ENCODE measurements at regions not wholly inside any gene's neighbourhood (a gene's known extent, or its start where the extent isn't known, plus 50 kb on each side); places are given as distances from the start of the nearest gene placed in this dataset.

DNA sequence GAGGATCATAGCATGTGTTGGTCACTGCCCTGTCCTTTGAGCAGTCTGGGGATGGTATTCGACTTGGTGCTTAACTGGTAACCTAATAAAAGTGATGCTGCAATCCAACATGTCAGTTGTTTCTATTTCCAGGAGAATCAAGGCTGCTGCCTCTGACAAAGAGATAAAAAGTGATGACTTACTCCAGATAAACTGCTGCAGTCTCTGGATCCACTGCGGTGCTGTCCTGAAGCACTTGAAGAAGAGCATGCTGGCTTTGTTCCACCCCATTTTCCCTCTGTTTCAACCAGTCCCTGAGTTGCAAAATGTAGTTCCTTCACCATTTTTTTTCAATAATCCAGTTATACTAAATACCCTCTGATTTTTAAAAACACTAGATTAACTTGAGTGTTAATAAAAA lies 403.5 kb upstream of the ANKRD30A start:
- TF ChIP-seq, protein P1, sequence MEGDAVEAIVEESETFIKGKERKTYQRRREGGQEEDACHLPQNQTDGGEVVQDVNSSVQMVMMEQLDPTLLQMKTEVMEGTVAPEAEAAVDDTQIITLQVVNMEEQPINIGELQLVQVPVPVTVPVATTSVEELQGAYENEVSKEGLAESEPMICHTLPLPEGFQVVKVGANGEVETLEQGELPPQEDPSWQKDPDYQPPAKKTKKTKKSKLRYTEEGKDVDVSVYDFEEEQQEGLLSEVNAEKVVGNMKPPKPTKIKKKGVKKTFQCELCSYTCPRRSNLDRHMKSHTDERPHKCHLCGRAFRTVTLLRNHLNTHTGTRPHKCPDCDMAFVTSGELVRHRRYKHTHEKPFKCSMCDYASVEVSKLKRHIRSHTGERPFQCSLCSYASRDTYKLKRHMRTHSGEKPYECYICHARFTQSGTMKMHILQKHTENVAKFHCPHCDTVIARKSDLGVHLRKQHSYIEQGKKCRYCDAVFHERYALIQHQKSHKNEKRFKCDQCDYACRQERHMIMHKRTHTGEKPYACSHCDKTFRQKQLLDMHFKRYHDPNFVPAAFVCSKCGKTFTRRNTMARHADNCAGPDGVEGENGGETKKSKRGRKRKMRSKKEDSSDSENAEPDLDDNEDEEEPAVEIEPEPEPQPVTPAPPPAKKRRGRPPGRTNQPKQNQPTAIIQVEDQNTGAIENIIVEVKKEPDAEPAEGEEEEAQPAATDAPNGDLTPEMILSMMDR (conservative IDR thresholded peaks at IDR 0.05; ENCODE audit: low read depth, low read length): no peak
- H4K20me1 ChIP-seq (ENCODE audit: insufficient read depth): no peaks in the 10 kb centered on the region
- no peak overlapping the region for H3K9ac ChIP-seq
- no peak overlapping the region for H3K4me2 ChIP-seq
- H3K79me2 ChIP-seq (ENCODE audit: insufficient read depth, low read depth): no peaks in the 10 kb centered on the region
- no peak overlapping the region for H2AFZ ChIP-seq (ENCODE audit: low read depth)
- no peak overlapping the region for H3K4me3 ChIP-seq (IDR thresholded peaks at IDR 0.05; ENCODE audit: insufficient read depth, low read depth, low read length)
- no peaks in the 10 kb centered on the region for H3K27me3 ChIP-seq (ENCODE audit: insufficient read depth, low read depth)
- no peak overlapping the region for H3K27ac ChIP-seq
- no peaks in the 10 kb centered on the region for H3K36me3 ChIP-seq (ENCODE audit: insufficient read depth)
- peaks cover 16% of the 10 kb centered on the region for H3K4me1 ChIP-seq (ENCODE audit: low read depth, poor library complexity, severe bottlenecking)

DNA sequence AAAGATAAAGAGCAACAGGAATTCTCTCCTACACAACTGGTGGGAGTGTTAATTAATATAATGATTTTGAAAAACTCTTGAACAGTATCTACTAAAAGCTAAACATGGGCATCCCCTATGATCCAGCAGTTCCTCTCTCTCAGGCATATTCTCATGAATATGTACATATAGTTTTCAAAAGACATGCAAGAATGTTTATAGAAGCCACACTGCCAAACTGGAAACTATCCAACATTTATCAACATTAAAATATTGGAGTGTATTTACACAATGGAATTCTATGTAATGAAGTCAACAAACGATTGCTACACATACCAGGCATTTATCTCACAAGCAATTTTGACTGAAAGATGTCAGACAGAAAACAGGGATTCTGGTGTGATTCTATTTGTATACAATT lies 404.5 kb upstream of the ANKRD30A start:
- Histone ChIP-seq H2AFZ (ENCODE audit: low read depth) (no peak overlapping the region), H3K4me2 (no peak overlapping the region), H3K4me1 (ENCODE audit: low read depth, poor library complexity, severe bottlenecking) (peaks cover 11% of the 10 kb centered on the region), H3K79me2 (ENCODE audit: insufficient read depth, low read depth) (no peaks in the 10 kb centered on the region), H3K4me3 (IDR thresholded peaks at IDR 0.05; ENCODE audit: insufficient read depth, low read depth, low read length) (no peak overlapping the region), H3K27me3 (ENCODE audit: insufficient read depth, low read depth) (no peaks in the 10 kb centered on the region), H3K9ac (no peak overlapping the region), H3K27ac (no peak overlapping the region), H3K36me3 (ENCODE audit: insufficient read depth) (no peaks in the 10 kb centered on the region), H4K20me1 (ENCODE audit: insufficient read depth) (no peaks in the 10 kb centered on the region)
- TF ChIP-seq, protein P1 (conservative IDR thresholded peaks at IDR 0.05; ENCODE audit: low read depth, low read length): no peak

DNA sequence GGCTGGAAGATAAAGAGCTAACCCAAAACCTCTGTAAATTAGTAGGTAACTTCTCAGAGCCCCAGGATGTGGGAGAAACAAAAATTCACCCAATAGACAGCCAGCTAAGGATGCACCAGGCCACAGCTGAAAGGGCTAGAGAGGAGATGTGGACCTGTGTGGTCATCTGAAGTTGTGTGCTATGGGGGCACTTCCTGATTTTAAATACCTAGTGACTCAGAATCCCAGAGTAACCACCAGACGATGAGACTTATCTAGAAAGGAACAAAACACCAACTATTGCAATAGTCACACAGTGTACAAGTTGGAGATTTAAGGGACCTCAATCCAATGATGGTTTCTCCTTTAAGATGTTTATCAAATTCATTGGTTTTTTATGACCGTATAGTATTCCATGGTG lies 408.3 kb upstream of the ANKRD30A start:
- Histone ChIP-seq H3K27ac (no peak overlapping the region), H3K4me1 (ENCODE audit: low read depth, poor library complexity, severe bottlenecking) (no peaks in the 10 kb centered on the region), H3K36me3 (ENCODE audit: insufficient read depth) (no peaks in the 10 kb centered on the region), H2AFZ (ENCODE audit: low read depth) (no peak overlapping the region), H3K9ac (no peak overlapping the region), H3K4me3 (IDR thresholded peaks at IDR 0.05; ENCODE audit: insufficient read depth, low read depth, low read length) (no peak overlapping the region), H3K27me3 (ENCODE audit: insufficient read depth, low read depth) (no peaks in the 10 kb centered on the region), H4K20me1 (ENCODE audit: insufficient read depth) (no peaks in the 10 kb centered on the region), H3K79me2 (ENCODE audit: insufficient read depth, low read depth) (no peaks in the 10 kb centered on the region), H3K4me2 (no peak overlapping the region)
- TF ChIP-seq, protein P1 (conservative IDR thresholded peaks at IDR 0.05; ENCODE audit: low read depth, low read length): no peak

DNA sequence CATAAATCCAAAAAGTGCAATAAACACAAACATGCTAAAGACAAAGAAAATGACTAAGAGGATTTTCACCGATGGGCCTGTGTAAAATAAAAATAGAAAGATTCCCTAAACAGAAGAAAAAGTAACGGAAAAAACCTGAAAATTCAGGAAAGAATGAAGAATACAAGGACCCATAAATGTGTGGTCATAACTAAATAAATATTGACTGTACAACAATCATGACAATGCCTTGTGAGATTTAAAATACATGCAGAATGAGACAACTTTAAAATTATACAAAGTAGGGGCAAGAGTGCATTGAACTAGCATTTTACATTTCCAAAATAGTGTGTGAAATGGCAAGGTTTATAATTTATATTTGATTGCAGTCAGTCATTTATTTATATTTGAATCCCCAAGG lies 409.1 kb upstream of the ANKRD30A start:
- Histone ChIP-seq H4K20me1 (ENCODE audit: insufficient read depth) (no peaks in the 10 kb centered on the region), H3K36me3 (ENCODE audit: insufficient read depth) (no peaks in the 10 kb centered on the region), H3K4me1 (ENCODE audit: low read depth, poor library complexity, severe bottlenecking) (no peaks in the 10 kb centered on the region), H3K9ac (no peak overlapping the region), H3K27ac (no peak overlapping the region), H3K4me2 (no peak overlapping the region), H3K79me2 (ENCODE audit: insufficient read depth, low read depth) (no peaks in the 10 kb centered on the region), H2AFZ (ENCODE audit: low read depth) (no peak overlapping the region), H3K27me3 (ENCODE audit: insufficient read depth, low read depth) (no peaks in the 10 kb centered on the region), H3K4me3 (IDR thresholded peaks at IDR 0.05; ENCODE audit: insufficient read depth, low read depth, low read length) (no peak overlapping the region)
- TF ChIP-seq, protein P1 (conservative IDR thresholded peaks at IDR 0.05; ENCODE audit: low read depth, low read length): no peak

Data from KMS-11 (cell line).